HFF-Myc (cell line): ENCODE measurements at regions not wholly inside any gene's neighbourhood (a gene's known extent, or its start where the extent isn't known, plus 50 kb on each side); places are given as distances from the start of the nearest gene placed in this dataset.

Experiments used
- DNase-seq: peaks from one replicate; pipeline ENCODE4 v3.0.0-alpha.2; 2011; ENCODE audit warnings: low read depth; ENCODE audit errors: extremely low read depth
- H3K4me3 ChIP-seq: replicated peaks from 2 replicates; pipeline ENCODE4 v1.5.1; 2011; ENCODE audit warnings: low read depth, mild to moderate bottlenecking, control low read depth, low read length
- TF ChIP-seq, protein P1 (sequence below): IDR thresholded peaks from 2 replicates; pipeline ENCODE4 v1.5.1; 2012; ENCODE audit warnings: mild to moderate bottlenecking, low read depth, low read length, control low read depth; ENCODE audit errors: missing control alignments

DNA sequence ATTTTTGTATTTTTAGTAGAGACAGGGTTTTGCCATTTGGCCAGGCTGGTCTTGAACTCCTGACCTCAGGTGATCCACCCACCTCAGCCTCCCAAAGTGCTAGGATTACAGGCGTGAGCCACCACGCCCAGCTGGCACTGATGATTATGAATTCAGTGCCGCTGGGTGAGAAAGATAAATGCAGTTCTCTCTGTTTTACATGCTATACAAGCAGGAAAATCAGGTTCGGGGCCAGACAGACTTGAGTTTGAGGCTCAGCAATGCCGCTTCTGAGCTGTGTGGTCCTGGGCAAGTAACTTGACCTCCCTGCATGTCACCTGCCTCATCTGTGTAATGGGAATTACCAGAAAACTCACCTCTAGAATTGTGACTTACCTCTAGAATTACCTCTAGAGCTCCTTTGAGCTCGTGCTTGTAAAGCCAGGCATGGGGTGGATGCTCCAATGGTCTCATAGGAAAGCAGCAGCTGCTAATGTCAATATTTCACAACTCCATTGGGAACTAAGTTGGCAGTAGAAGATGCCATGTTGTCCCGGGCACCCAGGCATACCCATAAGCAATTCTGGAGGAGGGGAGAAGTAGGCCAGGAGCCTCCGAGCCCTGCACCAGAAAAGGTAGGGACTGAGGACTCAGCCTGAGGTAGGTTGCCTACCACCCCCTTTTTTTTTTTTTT, 119.8 kb upstream of the SLC25A33 start:
- no peak for DNase-seq
- no peak overlapping the region for H3K4me3 ChIP-seq
- TF ChIP-seq, protein P1, sequence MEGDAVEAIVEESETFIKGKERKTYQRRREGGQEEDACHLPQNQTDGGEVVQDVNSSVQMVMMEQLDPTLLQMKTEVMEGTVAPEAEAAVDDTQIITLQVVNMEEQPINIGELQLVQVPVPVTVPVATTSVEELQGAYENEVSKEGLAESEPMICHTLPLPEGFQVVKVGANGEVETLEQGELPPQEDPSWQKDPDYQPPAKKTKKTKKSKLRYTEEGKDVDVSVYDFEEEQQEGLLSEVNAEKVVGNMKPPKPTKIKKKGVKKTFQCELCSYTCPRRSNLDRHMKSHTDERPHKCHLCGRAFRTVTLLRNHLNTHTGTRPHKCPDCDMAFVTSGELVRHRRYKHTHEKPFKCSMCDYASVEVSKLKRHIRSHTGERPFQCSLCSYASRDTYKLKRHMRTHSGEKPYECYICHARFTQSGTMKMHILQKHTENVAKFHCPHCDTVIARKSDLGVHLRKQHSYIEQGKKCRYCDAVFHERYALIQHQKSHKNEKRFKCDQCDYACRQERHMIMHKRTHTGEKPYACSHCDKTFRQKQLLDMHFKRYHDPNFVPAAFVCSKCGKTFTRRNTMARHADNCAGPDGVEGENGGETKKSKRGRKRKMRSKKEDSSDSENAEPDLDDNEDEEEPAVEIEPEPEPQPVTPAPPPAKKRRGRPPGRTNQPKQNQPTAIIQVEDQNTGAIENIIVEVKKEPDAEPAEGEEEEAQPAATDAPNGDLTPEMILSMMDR: no peak

DNA sequence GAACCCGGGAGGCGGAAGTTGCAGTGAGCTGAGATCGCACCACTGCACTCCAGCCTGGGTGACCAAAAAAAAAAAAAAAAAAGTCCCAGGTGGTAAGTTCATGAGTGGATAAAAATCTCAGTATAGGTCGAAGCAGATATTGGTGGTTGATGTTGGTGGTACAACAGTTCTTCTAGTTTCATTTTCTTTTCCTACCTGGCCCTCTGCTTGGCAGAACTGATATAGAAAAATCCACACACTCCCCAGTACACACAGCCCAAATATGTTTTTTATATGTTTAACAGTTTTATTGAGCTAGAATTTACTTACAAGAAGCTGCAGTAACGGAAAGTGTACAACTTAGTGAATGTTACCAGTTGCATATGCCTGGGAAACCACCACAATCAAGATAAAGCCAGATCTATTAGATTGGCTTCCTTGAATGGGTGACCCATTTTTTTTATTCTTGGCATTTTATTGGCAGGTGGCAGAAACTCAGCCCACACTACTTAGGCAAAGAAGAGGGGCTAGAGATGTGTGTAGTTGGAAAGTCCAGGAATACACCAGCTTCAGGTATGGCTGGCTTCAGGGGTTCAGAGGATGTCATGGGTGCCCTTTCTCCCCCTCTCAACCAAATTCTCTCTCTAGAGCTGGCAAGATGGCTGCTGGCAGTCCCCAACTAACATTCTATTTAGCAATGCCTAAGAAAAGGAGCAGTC, 118.3 kb upstream of the SLC25A33 start:
- TF ChIP-seq, protein P1: no peak
- DNase-seq: no peak
- H3K4me3 ChIP-seq: no peak overlapping the region

DNA sequence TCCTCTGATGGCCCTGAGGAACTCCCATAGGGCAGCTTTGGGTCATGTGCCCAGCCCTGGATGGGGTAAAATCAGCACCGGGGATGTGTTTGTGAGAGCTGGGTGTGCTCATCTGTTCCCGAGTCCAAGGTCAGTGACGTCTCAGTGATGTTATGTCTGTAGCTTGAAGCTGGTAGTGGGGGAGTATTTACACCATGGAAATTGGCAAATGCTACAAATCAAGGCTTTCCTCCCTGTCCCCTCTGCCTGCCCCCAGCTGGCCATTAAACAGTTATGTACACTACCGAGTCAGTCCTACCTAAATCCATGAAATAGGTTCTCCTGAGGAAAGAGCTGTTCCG, 117.8 kb upstream of the SLC25A33 start:
- DNase-seq: no peak
- TF ChIP-seq, protein P1: no peak

DNA sequence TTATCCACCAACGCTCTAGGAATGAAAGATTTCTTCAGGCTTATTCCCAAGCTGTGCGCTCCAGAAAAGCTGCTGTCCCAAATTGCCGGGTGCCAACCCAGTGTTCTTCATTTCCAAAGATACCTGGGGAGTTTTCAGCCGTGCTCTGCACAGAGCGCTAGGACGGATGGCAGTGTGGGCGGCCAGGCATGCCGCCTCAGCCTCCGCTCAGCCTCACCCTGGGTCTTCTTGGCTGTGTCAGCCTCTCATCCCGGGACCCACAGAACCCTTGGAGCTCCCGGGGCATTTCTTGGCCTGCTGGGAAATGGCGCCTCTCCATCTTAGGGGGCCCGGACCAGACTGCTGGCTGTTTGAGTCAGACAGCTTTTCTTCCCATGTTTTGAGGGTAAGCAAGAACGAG, 116.9 kb upstream of the SLC25A33 start:
- TF ChIP-seq, protein P1: no peak
- H3K4me3 ChIP-seq: no peak overlapping the region
- no peak for DNase-seq

More for the DNA sequence above, 117.8 kb upstream of the SLC25A33 start:
- no peak overlapping the region for H3K4me3 ChIP-seq

DNA sequence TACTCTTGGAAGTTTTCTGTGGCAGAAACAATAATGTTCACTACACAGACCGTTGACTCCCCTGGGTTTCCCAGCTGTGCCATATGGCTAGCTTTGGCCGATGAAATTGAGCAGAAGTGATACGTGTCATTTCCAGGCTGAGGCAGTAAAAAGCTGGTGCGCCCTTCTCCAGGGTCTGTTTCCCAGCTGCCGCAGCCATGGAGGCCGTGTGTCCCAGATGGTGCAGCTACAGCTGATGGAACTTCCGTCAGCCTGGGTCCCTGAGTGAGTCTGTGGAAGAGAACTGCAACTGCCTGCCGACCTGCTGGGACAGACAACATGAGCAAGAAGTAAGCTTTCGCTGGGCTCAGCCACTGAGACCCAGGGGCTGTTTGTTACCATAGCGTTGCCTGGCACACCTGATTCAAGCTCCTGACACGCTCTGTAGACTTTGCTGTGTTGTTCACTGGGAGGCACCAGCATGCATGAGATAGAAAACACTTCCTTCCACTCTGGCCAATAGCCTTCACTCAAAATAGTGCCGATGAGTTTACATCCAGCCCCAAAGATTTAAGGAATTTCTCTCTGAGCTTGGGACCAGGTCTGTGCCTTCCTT, 116.3 kb upstream of the SLC25A33 start:
- no peak for DNase-seq
- H3K4me3 ChIP-seq: no peak overlapping the region
- TF ChIP-seq, protein P1: no peak

DNA sequence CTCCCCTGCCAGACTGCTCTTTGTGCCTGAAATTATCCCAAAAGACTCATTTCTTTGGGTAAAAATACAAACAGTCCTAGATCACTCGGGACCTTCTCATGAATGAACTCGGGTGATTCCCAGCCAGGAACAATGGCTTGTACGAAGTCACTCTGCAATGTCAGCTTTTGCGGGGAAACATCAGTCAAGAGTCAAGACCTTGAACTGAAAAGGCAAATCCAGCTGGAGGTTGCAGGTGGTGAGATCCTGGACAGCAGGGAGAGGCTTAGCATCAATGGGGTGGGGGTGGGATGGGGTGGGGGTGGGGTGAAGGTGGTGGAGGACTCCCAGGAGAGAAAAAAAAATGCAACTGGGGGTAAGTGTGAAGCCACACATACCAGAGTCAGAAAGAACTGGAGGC, 115.0 kb upstream of the SLC25A33 start:
- no peak for DNase-seq
- no peak overlapping the region for H3K4me3 ChIP-seq
- TF ChIP-seq, protein P1: no peak
